Astrocyte (in vitro differentiated cells and primary cell): ENCODE measurements at regions not wholly inside any gene's neighbourhood (a gene's known extent, or its start where the extent isn't known, plus 50 kb on each side); places are given as distances from the start of the nearest gene placed in this dataset.

Experiments used
- EZH2 ChIP-seq: IDR thresholded peaks from 2 replicates; pipeline ENCODE4 v1.6.1; 2012; ENCODE audit warnings: mild to moderate bottlenecking, low read length, inconsistent platforms; ENCODE audit not compliant: insufficient read depth
- TF ChIP-seq, protein P1 (sequence below): IDR thresholded peaks from 2 replicates; pipeline ENCODE4 v1.5.1; 2011; ENCODE audit warnings: low read depth, mild to moderate bottlenecking, inconsistent platforms, low read length, moderate library complexity; ENCODE audit not compliant: insufficient read depth

DNA sequence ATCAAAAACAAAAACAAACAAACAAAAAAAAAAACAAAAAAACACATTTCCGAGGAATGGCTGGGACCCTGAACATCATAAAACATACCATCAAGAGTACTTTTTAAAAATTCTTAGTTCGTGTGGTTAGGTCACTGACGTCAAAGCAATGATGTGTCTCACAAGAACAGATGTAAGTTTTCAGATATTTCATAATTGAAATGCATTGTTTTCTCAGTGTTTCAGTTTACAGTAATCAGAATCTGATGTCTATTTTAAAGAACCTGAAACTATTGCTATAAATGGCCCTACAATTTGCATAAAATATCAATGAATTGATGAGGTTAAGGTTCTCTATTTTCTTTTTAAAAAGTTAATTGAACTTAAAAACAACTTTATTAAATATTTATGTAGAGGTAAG lies 103.7 kb upstream of the HGF start:
- TF ChIP-seq, protein P1, sequence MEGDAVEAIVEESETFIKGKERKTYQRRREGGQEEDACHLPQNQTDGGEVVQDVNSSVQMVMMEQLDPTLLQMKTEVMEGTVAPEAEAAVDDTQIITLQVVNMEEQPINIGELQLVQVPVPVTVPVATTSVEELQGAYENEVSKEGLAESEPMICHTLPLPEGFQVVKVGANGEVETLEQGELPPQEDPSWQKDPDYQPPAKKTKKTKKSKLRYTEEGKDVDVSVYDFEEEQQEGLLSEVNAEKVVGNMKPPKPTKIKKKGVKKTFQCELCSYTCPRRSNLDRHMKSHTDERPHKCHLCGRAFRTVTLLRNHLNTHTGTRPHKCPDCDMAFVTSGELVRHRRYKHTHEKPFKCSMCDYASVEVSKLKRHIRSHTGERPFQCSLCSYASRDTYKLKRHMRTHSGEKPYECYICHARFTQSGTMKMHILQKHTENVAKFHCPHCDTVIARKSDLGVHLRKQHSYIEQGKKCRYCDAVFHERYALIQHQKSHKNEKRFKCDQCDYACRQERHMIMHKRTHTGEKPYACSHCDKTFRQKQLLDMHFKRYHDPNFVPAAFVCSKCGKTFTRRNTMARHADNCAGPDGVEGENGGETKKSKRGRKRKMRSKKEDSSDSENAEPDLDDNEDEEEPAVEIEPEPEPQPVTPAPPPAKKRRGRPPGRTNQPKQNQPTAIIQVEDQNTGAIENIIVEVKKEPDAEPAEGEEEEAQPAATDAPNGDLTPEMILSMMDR: no peak
- TF ChIP-seq EZH2: no peak
